NCI-H82 treated with DMSO at 0.1 percent for 48 hours (cell line): ENCODE measurements at regions not wholly inside any gene's neighbourhood (a gene's known extent, or its start where the extent isn't known, plus 50 kb on each side); places are given as distances from the start of the nearest gene placed in this dataset.

Experiments used
- DNase-seq: peaks from one replicate; lab custom pipeline; 2025; ENCODE audit not compliant: unreplicated experiment; lab: John Stamatoyannopoulos, UW

DNA sequence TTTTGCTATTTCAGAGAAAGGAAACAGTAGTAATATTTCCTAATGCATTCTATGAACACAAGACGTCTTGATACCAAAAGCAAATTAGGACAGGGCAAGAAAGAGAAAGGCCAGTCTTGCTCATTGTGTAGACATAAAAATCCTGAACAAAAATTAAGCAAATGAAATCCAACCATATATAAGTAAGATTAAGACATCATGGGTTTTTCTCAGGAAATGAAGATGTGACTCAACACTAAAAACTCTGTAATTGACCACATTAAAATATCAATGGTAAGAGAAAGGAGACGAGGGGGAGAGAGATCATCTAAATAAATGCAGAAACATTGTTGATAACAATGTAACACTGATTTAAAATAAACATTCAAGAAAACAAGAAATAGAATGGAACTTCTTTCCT, 205.4 kb downstream of the SOD2 start:
- DNase-seq = no peak

DNA sequence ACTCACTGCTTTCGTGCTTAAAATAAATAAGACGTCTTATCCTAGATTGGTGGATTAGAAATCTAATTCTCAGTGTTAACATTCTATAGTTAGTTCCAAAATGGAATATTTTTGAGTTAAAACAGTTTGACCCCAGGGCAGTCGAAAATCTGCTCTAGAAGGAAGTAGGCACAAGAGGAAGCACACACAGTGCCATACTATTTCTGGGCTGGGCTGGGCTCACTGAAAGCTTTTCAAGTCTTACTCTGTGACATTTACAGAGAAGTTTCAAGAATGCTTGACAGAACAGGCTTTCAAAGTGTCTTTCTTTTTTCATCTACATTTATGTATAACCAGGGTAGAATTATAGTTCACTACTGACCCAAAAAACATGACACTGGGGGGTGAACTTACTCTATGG, 209.8 kb downstream of the SOD2 start:
- no peak for DNase-seq

DNA sequence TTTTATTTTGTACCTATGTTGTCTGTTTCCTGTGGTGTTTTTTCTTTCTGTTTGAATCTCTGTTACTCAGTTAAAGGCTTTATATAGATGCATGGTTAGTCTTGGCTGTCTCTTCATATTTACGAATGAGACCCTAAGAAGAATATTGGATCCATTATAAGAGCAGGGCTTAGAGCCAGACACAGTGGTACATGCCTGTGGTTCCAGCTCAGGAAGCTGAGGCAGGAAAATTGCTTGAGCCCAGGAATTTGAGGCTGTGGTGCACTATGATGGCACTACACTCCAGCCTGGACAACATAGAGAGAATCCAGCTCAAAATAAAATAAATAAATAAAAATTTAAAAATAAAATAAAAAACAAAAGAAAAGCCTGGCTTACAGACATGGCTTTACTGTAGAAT, 211.1 kb downstream of the SOD2 start:
- DNase-seq = no peak

DNA sequence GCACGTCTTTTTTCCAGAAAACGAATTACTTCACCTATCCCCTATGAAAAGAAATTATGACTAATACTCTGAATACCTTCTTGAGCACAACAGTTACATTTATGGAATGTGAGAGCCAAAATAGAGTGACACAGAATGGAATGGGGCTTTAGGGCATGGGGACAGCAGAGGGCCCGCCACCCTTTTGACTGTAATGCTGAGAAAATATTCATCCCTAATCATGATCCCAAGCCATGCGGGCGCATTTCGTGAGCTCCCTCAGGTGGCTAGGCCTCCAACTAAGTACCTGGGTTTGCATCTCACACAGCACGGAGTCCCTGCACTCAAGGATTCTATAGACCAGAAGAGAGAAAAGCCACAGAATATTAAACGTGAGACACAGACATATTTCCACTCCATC, 212.6 kb downstream of the SOD2 start:
- no peak for DNase-seq

DNA sequence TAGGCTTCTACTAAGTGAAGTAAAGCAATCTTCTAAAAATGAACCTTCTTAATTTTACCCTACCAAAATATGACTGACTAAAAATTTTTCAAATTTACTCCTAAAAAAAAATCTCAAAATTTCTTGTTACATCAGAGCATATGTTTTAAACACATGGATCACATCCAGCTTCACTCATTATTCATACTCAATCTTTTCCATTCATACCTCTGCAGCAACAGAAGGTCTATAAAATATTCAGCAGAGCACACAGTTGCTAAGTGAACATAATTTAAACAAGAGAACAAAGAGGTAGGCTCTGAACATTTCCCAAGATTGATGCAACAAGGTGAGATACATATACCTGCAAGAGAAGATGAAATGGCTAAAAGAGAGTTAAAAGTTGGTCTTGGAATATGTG, 213.9 kb downstream of the SOD2 start:
- no peak for DNase-seq

DNA sequence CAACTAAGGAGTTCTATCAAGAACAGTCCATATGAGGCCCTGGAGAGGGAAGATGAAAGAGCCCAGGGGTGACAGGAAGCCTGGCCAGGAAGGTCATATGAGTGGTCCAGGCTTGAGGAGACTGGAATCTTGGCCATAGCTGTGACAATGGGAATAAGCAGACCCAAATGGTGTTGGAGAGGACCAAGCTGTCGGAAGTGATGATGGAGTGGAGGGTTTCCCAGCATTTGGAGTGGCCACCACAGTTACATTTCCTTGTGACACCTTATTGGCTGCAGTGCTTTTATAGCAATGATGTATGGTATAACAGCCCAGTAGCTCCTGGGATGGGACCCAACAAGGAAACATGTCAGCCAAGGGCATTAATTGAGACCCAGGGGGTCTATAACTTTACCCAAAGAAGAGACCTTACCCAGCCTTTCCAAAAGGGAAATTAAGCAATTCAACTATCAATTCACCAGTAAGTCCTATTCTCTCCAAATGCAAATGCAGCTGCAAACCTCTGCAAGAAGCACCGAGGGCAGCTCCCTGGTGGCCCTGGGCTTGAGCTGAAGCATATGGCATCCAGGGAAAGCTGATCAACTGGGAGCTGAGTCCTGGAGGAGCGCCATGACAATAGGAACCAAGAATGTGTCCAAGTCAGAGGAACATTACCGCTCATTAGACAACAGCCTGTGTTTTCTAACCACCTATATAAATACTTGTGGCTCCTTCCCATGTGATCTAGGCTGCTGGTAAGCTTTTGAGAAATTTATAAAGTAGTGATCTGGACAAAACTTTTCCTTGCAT, 219.4 kb downstream of the SOD2 start:
- DNase-seq = no peak

DNA sequence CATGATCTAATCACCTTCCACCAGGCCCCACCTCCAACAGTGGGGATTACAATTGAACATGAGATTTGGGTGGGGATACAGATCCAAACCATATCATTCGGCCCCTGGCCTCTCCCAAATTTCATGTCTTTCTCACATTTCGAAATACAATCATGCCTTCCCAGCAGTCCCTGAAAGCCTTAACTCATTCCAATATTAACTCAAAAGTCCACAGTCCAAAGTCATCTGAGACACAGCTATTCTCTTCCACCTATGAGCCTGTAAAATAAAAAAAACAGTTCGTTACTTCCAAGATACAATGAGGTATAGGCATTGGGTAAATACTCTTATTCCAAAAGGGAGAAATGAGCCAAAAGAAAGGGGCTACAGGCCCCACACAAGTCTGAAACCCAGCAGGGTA, 222.6 kb downstream of the SOD2 start:
- no peak for DNase-seq

DNA sequence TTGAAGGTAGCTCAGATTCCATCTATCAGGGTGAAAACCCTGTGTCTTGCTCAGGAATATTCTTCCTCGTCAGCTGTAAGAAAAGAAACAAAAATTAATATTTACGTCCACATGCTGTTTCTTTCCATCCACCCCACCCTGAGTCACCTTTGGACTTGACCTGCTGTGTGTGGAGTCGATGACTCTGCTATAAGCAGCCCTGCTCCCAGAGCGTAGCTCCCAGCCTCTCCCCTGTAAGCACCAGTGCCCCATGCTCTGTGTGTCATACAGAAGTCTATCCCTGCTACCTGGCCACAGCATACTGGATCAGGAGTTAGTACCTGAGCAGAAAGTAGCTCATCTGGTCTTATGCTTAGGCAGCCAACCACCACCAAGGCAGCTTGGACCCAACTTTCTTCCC, 223.6 kb downstream of the SOD2 start:
- DNase-seq = no peak

DNA sequence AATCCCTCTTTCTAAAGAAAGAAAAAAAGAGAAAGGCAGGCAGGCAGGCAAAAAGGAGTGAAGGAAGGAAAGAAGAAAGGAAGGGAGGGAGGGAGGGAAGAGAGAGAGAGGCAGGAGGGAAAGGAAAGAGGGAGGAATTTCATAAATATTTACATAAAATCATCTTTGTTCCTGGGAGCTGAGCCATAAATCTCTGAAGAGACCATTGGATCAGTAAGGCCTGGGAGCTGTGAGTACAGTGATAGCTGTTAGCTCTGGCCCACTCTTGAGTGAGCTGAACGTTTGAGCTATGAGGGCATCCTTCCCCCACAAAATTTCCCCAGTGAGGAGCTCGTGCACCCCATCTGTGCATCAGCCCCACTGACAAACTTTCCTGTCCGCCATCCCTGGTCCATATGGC, 224.0 kb downstream of the SOD2 start:
- no peak for DNase-seq

DNA sequence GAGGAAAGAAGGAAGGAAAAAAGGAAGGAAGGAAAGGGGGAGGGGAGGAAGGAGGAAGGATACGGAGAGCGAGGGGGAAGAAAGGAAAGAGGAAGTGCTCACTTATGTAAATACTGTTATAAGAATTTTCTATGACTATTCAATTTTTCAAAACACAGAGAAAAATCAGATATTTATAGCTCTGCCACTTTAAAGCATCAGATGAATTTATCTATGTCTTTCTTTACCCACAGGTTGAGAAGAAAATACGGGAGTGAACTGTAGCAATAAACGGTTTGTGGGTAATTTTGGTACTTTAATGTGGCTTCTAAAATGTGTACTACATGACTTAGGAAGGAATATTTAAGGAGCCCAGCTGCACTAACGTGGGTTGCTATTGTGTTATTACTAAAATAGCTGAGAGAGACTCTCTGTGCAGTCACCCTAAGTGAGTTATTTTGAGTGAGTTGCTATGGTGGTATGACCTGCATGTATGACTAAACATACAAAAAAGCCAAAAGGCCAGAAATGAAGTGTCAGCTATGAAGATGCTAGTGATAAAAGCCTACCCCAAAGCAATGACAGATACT, 225.5 kb downstream of the SOD2 start:
- no peak for DNase-seq

DNA sequence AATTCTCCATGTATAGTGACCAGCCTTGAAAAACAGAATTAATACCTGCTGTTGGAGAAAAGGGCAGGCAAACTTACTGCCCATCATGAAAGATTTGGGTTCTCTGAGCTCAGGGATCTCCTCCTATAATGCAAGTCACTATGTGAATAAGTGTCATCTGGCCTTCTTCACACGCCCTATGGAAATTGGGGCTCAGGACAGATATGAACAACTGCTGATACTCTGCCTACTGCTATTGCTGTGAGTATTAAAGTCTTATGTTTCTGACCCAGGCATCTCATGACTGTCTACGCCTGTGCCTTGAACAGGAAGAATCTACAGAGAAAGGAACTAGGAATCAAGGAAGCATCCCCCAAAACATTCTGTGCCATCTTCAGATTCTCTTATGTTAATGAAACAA, 226.1 kb downstream of the SOD2 start:
- DNase-seq = no peak

DNA sequence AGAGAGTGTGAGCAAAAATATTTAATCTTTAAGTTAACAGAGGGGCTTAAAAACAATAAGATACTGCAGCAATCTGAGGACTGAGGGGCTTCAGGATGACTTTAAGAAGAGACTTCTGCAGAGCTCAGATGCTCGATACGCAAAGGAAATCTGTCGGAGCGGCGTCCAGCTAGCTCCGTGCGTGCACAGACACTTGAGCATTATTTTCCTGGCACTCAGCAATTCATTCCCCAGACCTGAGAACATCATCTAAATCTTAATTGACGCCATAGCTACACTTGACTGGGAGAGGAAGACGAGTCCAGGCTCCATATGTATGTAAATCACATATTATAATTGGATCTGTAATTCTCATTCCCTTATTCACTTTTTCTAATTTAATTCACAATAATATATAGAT, 228.2 kb downstream of the SOD2 start:
- DNase-seq = no peak

DNA sequence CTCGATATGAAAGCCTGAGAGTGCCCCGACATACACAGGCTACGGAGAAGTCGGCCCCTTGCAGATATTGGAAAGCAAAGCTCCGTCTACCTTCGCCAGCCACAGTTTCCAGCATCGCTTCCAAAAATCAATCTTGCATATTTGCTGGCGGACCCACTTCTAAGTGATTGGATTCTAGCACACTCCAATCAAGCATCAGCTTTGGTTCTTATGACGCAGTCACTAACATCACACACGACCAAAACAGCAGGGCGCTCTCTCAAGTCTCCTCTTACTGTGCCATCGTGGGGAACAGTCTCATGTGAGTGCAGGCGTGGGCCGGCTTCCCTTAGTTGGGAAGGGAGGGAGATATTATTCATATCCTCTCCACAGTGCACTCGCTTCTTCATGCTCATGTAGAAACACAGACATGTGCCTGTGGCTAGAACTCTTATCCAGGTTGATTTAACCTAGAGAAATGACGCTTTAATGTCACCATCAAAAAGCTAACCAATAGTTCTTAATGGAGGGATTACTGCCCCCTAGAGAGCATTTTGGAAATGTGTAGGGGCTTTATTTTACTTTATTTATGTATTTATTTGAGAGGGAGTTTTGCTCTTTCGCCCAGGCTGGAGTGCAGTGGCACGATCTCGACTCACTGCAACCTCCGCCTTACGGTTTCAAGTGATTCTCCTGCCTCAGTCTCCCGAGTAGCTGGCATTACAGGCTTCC, 229.8 kb downstream of the SOD2 start:
- DNase-seq = no peak

DNA sequence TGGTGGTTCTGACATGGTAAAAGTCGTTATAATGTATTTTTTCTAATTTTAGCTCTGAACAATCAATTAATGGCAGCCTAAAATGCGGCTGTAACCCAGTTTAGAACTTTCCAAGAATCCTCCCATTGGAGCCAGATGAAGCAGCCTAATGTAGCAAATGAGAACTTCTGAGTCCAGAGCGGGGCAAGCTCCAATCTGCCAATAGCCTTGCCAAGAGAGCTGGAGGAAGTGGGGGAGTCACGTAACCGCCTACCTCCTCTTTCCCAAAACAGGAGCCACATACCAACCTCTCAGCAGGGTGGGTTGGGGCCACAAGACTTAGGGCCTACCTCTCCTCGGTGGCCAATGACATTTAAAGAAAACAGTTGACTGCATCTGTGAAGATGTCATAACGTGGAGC, 230.6 kb downstream of the SOD2 start:
- DNase-seq = no peak

DNA sequence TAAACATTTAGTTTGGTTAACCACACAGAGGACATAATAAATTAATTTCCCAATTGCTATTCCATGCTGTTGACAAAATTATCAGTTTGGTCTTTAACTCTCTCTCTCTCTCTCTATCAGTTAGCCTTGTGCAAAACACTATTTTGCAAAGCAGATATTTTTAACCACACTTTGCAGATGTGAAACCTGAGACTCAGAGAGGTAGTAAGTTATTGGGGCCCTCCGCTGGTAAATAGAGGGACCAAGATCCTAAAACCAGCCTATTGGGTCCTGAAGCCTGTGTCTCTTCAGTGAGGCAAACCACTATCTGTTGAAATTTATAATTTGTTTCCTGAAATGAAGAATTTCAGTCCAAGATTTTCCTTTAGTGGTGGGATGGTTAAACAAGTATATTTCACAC, 231.0 kb downstream of the SOD2 start:
- DNase-seq = no peak

DNA sequence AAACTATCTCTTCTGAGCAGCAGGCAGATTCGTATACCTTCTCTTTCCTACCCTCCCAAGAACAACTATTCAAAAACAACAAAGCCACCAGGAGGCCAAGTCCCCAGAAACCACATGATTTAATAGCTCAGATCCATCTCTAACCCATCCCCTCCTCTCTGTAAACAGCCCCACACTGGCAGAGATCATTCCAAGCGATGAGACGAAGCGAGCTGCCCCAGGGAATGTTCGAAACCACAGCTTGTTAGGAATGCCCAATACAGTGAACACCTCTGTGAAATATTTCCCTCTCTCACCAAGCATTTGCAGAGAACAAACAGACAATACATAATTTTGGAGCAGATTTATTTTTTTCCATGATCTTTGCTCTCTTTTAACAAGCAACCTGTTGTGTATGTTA, 231.8 kb downstream of the SOD2 start:
- DNase-seq = no peak

DNA sequence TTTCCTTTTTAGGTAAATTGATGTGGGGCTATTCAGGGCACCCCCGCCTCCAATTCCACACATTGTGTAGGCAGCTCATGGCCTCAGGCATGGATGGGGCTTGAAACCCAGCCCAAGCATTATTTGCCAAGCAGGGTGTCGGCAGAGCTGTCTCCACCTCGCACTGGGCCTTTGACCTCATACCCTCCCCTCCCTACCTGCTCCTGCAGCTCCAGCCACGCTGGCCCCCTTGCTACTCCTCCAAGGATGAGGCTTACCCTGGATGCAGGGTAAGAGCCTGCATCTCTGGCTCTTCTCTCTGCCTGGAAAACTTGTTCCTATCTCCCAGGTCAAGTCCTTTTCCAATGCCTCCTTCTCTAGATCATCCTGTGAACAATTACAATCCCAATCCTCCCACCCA, 232.6 kb downstream of the SOD2 start:
- no peak for DNase-seq

DNA sequence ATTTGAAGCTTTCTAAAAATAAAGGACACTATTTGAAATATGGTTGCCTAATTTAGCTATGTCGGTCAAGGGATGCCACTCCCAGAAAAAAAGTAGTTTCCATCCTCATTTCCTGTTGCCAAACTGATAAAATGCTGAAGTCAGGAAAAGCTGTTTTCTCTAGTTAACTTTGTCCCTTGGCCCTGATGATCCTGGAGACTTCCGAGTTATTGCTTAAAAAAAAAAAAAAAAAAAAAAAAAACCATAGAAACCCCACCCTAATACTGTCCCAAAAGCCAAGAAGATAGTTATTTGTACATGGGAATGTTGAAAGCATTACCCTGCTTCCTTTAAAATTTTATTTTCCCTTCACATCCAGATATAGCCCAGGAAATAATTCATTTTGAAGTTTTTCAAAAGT, 236.7 kb downstream of the SOD2 start:
- no peak for DNase-seq

DNA sequence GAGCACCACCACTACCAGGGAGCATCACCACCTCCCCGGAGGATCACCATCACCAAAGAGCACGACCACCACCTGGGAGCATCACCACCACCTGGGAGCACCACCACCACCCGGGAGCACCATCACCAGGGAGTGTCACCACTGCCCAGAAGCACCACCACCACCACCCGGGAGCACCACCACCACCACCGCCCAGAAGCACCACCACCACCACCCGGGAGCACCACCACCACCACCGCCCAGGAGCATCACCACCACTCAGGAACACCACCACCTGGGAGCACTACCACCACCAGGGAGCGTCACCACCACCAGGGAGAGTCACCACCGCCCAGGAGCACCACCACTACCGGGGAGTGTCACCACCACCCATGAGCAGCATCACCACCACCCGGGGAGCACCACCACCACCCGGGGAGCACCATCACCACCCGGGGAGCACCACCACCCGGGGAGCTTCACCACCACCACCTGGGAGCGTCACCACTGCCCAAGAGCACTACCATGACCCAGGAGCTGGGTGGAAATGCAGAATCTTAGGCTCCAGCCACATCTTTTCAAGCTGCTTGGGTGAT, 237.3 kb downstream of the SOD2 start:
- DNase-seq = no peak

DNA sequence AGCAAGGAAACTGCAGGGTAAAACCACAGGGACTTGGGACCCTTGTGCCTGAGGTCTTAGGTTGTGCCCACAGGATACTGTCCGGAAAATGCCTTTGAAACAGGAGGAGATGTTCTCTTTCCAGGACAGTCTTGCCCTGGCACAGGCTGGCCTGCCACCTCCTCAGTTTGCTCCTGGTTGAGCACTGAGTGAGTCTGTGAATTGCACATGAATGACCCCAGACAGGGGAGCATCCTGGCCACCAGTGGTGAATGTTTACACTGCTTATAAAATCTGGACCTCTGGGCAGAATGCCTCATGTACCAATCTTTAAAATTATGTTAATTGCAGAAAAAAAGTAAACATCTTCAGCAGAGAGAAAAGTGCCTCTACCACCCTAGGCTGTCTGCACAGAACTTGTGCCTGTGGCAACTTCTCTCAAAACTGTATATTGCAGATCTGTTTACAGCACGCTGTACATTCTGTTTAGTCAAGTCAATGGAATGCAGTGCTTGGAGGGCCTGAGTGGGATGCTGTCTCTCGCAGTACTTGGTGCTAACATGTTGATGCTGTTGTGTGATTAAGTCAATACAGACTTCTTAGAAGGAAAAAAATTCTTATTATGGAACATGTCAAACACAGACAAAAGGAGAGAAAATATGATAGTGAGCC, 242.1 kb downstream of the SOD2 start:
- no peak for DNase-seq

DNA sequence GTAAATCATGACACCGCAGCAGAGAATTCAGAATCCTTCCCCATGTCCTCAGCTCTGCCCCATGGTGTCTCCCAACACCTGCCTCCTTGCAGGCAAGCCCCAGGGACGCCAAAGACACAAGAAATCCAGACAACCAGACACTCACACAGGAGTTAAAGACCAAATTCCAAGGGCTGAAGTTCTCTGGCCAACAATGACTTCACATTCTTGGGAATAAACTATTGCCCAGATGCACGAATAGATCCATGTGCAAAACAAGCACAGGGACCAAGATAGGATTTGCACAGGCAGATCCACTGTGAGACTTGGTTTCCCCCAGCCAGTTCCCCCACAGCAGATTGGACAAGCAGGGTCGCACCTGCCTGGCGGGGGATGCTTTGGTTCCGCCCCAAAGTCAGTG, 246.7 kb downstream of the SOD2 start:
- no peak for DNase-seq

DNA sequence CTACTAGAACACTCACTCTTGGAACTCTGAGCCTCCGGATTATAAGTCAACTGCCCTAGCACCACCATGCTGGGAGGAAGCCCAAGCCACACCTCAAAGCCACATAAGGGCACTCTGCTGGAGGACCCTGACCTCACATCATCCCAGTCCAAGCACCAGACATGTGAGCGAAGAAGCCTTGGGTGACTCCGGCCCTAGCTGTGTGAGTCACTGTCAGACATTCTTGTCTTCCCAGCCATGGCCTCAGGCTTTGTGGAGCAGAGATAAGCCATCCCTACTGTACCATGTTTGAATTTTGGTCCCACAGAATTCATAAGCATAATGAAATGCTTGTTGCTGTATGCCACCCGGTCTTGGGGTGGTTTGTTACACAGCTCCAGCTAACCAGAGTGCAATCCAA, 247.7 kb downstream of the SOD2 start:
- no peak for DNase-seq
